ENCODE measurements at regions not wholly inside any gene's neighbourhood (a gene's known extent, or its start where the extent isn't known, plus 50 kb on each side); places are given as distances from the start of the nearest gene placed in this dataset.

- DNase-seq, result peak; percentile 36 to 37
Measured at GRCh38 chr16:66315210-66315825, 51.2 kb upstream of the CDH5 start.

- DNase-seq, result no peak
Measured at GRCh38 chr16:66311306-66311705, 55.2 kb upstream of the CDH5 start.

- no peak for DNase-seq
Measured at GRCh38 chr16:66309215-66309807, 57.2 kb upstream of the CDH5 start.

GRCh38 chr16:66308096-66308495 lies 58.4 kb upstream of the CDH5 start:
- DNase-seq, result no peak

- DNase-seq, result no peak
Measured at GRCh38 chr16:66306366-66307150, 59.9 kb upstream of the CDH5 start.

GRCh38 chr16:66304961-66305360 lies 61.5 kb upstream of the CDH5 start:
- no peak for DNase-seq

- DNase-seq, result no peak
Measured at GRCh38 chr16:66304151-66304550, 62.3 kb upstream of the CDH5 start.

GRCh38 chr16:66300501-66300900 lies 66.0 kb upstream of the CDH5 start:
- no peak for DNase-seq

- no peak for DNase-seq
Measured at GRCh38 chr16:66300037-66300436, 66.5 kb upstream of the CDH5 start.

- no peak for DNase-seq
Measured at GRCh38 chr16:66299349-66299748, 67.1 kb upstream of the CDH5 start.

GRCh38 chr16:66298571-66299120 lies 67.8 kb upstream of the CDH5 start:
- no peak for DNase-seq

GRCh38 chr16:66298006-66298405 lies 68.5 kb upstream of the CDH5 start:
- DNase-seq, result no peak

- DNase-seq, result no peak
Measured at GRCh38 chr16:66296591-66296990, 69.9 kb upstream of the CDH5 start.

GRCh38 chr16:66295761-66296546 lies 70.5 kb upstream of the CDH5 start:
- DNase-seq, result no peak

GRCh38 chr16:66295213-66295612 lies 71.3 kb upstream of the CDH5 start:
- no peak for DNase-seq

GRCh38 chr16:66294507-66294906 lies 72.0 kb upstream of the CDH5 start:
- DNase-seq, result no peak

GRCh38 chr16:66293932-66294331 lies 72.6 kb upstream of the CDH5 start:
- no peak for DNase-seq

GRCh38 chr16:66293207-66293735 lies 73.2 kb upstream of the CDH5 start:
- DNase-seq, result no peak

- no peak for DNase-seq
Measured at GRCh38 chr16:66292241-66292935, 74.1 kb upstream of the CDH5 start.

GRCh38 chr16:66291833-66292232 lies 74.7 kb upstream of the CDH5 start:
- no peak for DNase-seq

GRCh38 chr16:66290431-66290830 lies 76.1 kb upstream of the CDH5 start:
- no peak for DNase-seq

GRCh38 chr16:66289986-66290385 lies 76.5 kb upstream of the CDH5 start:
- no peak for DNase-seq
